Activated CD4-positive, alpha-beta T cell treated with anti-CD3 and anti-CD28 coated beads, Interleukin-2, amount 50 U/mL, for 4 hours (primary cell): ENCODE measurements at regions not wholly inside any gene's neighbourhood (a gene's known extent, or its start where the extent isn't known, plus 50 kb on each side); places are given as distances from the start of the nearest gene placed in this dataset.

Experiments used
- DNase-seq, 2 experiments: peaks; one replicate each; pipeline ENCODE4 v3.0.0-alpha.2; 2020

GRCh38 chr5:39863926-39864552, 439.3 kb upstream of the DAB2 start:
- no peak for DNase-seq

- no peak for DNase-seq
These were observed 432.3 kb upstream of the DAB2 start for GRCh38 chr5:39857041-39857440.

GRCh38 chr5:39854771-39855410, 430.1 kb upstream of the DAB2 start:
- DNase-seq, result no peak

GRCh38 chr5:39850291-39850690, 425.5 kb upstream of the DAB2 start:
- DNase-seq, result no peak

- DNase-seq, result no peak
These were observed 421.4 kb upstream of the DAB2 start for GRCh38 chr5:39846144-39846543.

GRCh38 chr5:39843767-39844166, 419.0 kb upstream of the DAB2 start:
- no peak for DNase-seq

- no peak for DNase-seq
These were observed 410.6 kb upstream of the DAB2 start for GRCh38 chr5:39835371-39835770.

GRCh38 chr5:39829441-39829840, 404.7 kb upstream of the DAB2 start:
- no peak for DNase-seq

- DNase-seq, result no peak
These were observed 401.3 kb upstream of the DAB2 start for GRCh38 chr5:39826051-39826450.

GRCh38 chr5:39825301-39825700, 400.5 kb upstream of the DAB2 start:
- no peak for DNase-seq

GRCh38 chr5:39822020-39822419, 397.2 kb upstream of the DAB2 start:
- no peak for DNase-seq

- no peak for DNase-seq
These were observed 392.1 kb upstream of the DAB2 start for GRCh38 chr5:39816866-39817265.

- DNase-seq, result no peak
These were observed 391.5 kb upstream of the DAB2 start for GRCh38 chr5:39816156-39816845.

GRCh38 chr5:39815711-39816110, 390.9 kb upstream of the DAB2 start:
- no peak for DNase-seq

- no peak for DNase-seq
These were observed 386.6 kb upstream of the DAB2 start for GRCh38 chr5:39811381-39811780.

- no peak for DNase-seq
These were observed 383.9 kb upstream of the DAB2 start for GRCh38 chr5:39808656-39809055.

GRCh38 chr5:39801306-39801705, 376.5 kb upstream of the DAB2 start:
- no peak for DNase-seq

GRCh38 chr5:39800042-39800601, 375.3 kb upstream of the DAB2 start:
- no peak for DNase-seq

- DNase-seq, result no peak
These were observed 374.5 kb upstream of the DAB2 start for GRCh38 chr5:39799242-39799641.

GRCh38 chr5:39794513-39795210, 369.9 kb upstream of the DAB2 start:
- no peak for DNase-seq

- no peak for DNase-seq
These were observed 360.6 kb upstream of the DAB2 start for GRCh38 chr5:39785410-39785809.

- DNase-seq, result no peak
These were observed 359.1 kb upstream of the DAB2 start for GRCh38 chr5:39783756-39784421.

- no peak for DNase-seq
These were observed 355.6 kb upstream of the DAB2 start for GRCh38 chr5:39780347-39780746.
